ENCODE measurements at regions not wholly inside any gene's neighbourhood (a gene's known extent, or its start where the extent isn't known, plus 50 kb on each side); places are given as distances from the start of the nearest gene placed in this dataset.
"Not testable (repeated sequence)": the region's sequence is repeated elsewhere in the genome, so short reads cannot be mapped to it uniquely, and the experiment has no call there.

GRCh38 chr3:177827511-177828207 is 630.4 kb upstream of the TBL1XR1 start:
- DNase-seq (ENCODE audit: low read depth in 2 of 3, low spot score in 2 of 3): no peak

GRCh38 chr3:177828208-177828565 is 630.9 kb upstream of the TBL1XR1 start:
- DNase-seq (ENCODE audit: low read depth in 2 of 3, low spot score in 2 of 3): no peak

GRCh38 chr3:177830411-177830849 is 633.1 kb upstream of the TBL1XR1 start:
- no peak for DNase-seq (ENCODE audit: low read depth in 2 of 3, low spot score in 2 of 3)

- DNase-seq (ENCODE audit: low read depth in 2 of 3, low spot score in 2 of 3): no peak
These were observed 634.1 kb upstream of the TBL1XR1 start for GRCh38 chr3:177831361-177831760.

- no peak for DNase-seq (ENCODE audit: low read depth in 2 of 3, low spot score in 2 of 3)
These were observed 635.6 kb upstream of the TBL1XR1 start for GRCh38 chr3:177832880-177833279.

GRCh38 chr3:177833332-177833731 is 636.0 kb upstream of the TBL1XR1 start:
- no peak for DNase-seq (ENCODE audit: low read depth in 2 of 3, low spot score in 2 of 3)

GRCh38 chr3:177835008-177835407 is 637.7 kb upstream of the TBL1XR1 start:
- no peak for DNase-seq (ENCODE audit: low read depth in 2 of 3, low spot score in 2 of 3)

- no peak for DNase-seq (ENCODE audit: low read depth in 2 of 3, low spot score in 2 of 3)
These were observed 638.6 kb upstream of the TBL1XR1 start for GRCh38 chr3:177835917-177836316.

GRCh38 chr3:177836671-177837070 is 639.4 kb upstream of the TBL1XR1 start:
- no peak for DNase-seq (ENCODE audit: low read depth in 2 of 3, low spot score in 2 of 3)

GRCh38 chr3:177837951-177838655 is 640.8 kb upstream of the TBL1XR1 start:
- DNase-seq (ENCODE audit: low read depth in 2 of 3, low spot score in 2 of 3): no peak

- no peak for DNase-seq (ENCODE audit: low read depth in 2 of 3, low spot score in 2 of 3)
These were observed 641.6 kb upstream of the TBL1XR1 start for GRCh38 chr3:177838766-177839350.

GRCh38 chr3:177842302-177842701 is 645.0 kb upstream of the TBL1XR1 start:
- DNase-seq (ENCODE audit: low read depth in 2 of 3, low spot score in 2 of 3): no peak

- no peak for DNase-seq (ENCODE audit: low read depth in 2 of 3, low spot score in 2 of 3)
These were observed 645.8 kb upstream of the TBL1XR1 start for GRCh38 chr3:177842743-177843734.

GRCh38 chr3:177852001-177852807 is 654.9 kb upstream of the TBL1XR1 start:
- DNase-seq (ENCODE audit: low read depth in 2 of 3, low spot score in 2 of 3): no peak

GRCh38 chr3:177855021-177855420 is 657.7 kb upstream of the TBL1XR1 start:
- no peak for DNase-seq (ENCODE audit: low read depth in 2 of 3, low spot score in 2 of 3)

GRCh38 chr3:177860184-177860583 is 662.9 kb upstream of the TBL1XR1 start:
- no peak for DNase-seq (ENCODE audit: low read depth in 2 of 3, low spot score in 2 of 3)

- DNase-seq (ENCODE audit: low read depth in 2 of 3, low spot score in 2 of 3): no peak
These were observed 665.7 kb upstream of the TBL1XR1 start for GRCh38 chr3:177862962-177863491.

- not testable (repeated sequence) for DNase-seq (ENCODE audit: low read depth in 2 of 3, low spot score in 2 of 3)
These were observed 665.0 kb upstream of the KCNMB2 start for GRCh38 chr3:177871267-177871666.

GRCh38 chr3:177878192-177878591 is 658.0 kb upstream of the KCNMB2 start:
- DNase-seq (ENCODE audit: low read depth in 2 of 3, low spot score in 2 of 3): no peak

- no peak for DNase-seq (ENCODE audit: low read depth in 2 of 3, low spot score in 2 of 3)
These were observed 657.3 kb upstream of the KCNMB2 start for GRCh38 chr3:177878957-177879356.

Measured in activated CD8-positive, alpha-beta memory T cell treated with anti-CD3 and anti-CD28 coated beads for 48 hours (primary cell).